GM12891 (cell line): ENCODE measurements at regions not wholly inside any gene's neighbourhood (a gene's known extent, or its start where the extent isn't known, plus 50 kb on each side); places are given as distances from the start of the nearest gene placed in this dataset.
"Not testable (repeated sequence)": the region's sequence is repeated elsewhere in the genome, so short reads cannot be mapped to it uniquely, and the experiment has no call there.

Source experiments
- POLR2A ChIP-seq: IDR thresholded peaks from 2 replicates; pipeline ENCODE4 v1.6.1; 2011; ENCODE audit warnings: low read depth, low read length, control low read depth
- POLR2AphosphoS5 ChIP-seq: IDR thresholded peaks from 2 replicates; pipeline ENCODE4 v1.6.1; 2011; ENCODE audit warnings: low read depth, low read length, control low read depth
- SPI1 ChIP-seq: IDR thresholded peaks from 2 replicates; pipeline ENCODE4 v1.6.1; 2011; ENCODE audit warnings: low read depth, low read length, control low read depth
- TAF1 ChIP-seq: IDR thresholded peaks from 2 replicates; pipeline ENCODE4 v1.6.1; 2011; ENCODE audit warnings: low read depth, low read length, control low read depth

GRCh38 chr18:59790346-59790936, 93.2 kb upstream of the CCBE1 start:
- TF ChIP-seq POLR2AphosphoS5, TAF1, POLR2A, SPI1: not testable (repeated sequence)
